Renal cortical epithelial cell (primary cell): ENCODE measurements at regions not wholly inside any gene's neighbourhood (a gene's known extent, or its start where the extent isn't known, plus 50 kb on each side); places are given as distances from the start of the nearest gene placed in this dataset.

Experiments used
- DNase-seq: peaks from one replicate; pipeline ENCODE4 v3.0.0-alpha.2; 2011; ENCODE audit warnings: low read depth

DNA sequence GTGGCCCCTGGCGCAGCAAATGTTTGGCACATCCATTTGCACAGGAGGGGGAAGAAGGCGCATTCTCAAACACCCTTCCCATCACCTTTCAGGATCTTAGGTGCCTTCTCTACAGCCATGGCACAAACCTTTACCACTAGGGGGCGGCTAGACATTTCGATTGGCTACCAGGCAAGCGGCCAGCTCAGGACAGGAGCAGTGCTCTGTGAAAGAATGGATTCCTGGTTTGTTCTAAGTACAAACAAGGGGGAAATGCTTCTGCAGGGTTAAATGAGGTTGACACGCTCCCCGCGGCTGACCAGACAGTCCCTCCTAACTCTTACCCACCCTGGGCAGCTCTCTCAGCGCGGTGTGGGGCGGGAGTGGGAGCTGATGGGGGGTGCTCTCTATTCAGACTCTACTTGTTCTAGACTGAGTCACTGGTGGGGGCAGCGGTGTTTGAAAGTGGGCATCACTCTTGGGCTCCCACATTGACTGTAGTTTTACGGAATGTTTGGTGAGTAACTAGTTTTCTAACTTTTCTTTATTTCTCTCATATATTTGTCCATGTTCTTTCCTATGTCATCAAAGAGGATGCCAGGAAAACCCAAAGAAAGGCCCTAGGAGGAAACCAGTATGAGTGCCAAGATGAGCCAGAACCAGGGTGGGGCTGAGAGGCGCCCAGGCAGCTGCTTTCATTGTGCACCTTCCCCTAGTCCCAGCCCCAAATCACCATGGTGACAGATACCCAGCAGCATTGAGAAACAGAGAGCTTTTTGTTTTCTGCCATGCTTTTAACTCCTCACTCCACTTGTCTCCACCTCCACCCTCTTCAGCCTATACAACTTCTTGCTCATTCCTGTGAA, 61.4 kb upstream of the GPR158 start:
- DNase-seq: peak; percentile 57

DNA sequence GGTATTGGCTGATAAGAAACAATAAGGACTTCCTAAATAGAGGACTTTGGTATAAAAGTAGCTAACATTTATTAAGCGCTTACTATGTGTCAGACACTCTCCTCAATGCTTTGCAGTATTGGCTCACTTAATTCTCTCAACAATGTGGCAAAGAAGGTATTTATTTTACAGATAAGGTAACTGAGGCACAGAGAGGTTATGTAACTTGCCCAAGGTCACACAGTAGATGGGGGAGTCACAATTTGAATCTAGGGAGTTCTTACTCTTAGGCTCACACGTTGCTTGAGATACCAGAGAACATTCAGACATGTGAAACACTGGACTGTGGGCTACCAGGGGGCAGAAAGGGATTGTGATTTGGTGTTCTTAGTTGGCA, 60.8 kb upstream of the GPR158 start:
- DNase-seq: no peak

DNA sequence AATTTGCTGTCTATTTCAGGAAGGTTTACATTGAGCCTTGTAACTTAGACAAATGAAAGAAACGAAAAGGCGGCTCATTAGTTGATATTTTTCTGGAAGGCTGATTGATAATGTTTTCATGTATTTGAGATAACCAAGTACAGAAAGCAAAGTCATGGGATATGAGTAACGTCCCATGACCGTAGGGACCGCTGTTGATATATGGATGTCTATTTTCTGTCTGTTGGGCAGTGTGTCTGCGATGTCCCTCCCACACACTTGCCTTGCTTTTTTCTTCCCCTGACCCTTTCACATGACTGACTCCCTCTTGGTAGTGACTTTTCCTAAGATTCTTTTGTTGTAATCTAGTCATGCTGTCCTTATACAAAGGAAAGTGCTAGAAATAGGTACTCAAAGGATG, 57.0 kb upstream of the GPR158 start:
- no peak for DNase-seq

DNA sequence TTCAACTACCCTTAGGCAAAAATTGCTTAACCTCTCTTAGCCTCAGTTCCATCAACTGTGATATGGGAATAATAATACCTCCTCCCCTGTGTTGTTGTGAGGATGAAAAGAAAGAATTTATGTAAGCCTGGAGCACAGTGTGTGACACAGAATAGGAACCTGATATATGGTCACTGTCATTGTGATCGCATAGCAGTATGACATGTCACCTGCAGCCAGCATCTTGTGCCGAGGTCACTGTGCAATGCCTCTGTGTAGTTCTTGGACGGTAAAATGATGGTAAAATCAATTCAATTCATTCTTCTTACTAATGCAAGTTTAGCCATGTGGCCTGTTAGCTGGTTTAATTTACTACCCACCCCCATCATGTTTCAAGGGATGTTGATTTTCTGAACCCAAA, 54.6 kb upstream of the GPR158 start:
- DNase-seq: no peak
